GM21619 (cell line): ENCODE measurements at regions not wholly inside any gene's neighbourhood (a gene's known extent, or its start where the extent isn't known, plus 50 kb on each side); places are given as distances from the start of the nearest gene placed in this dataset.
A peak's percentile ranks its signal among the peaks of the same experiment; 100 is the strongest.
"Not testable (repeated sequence)": the region's sequence is repeated elsewhere in the genome, so short reads cannot be mapped to it uniquely, and the experiment has no call there.

Experiments used
- ATAC-seq: cut with Tn5 transposase; IDR thresholded peaks from one replicate; pipeline ENCODE4 v1.9.1; 2021; ENCODE audit not compliant: unreplicated experiment

- ATAC-seq, result no peak
Measured at GRCh38 chr4:81786766-81787165, 315.1 kb upstream of the RASGEF1B start.

GRCh38 chr4:81786063-81786763 lies 314.5 kb upstream of the RASGEF1B start:
- no peak for ATAC-seq

GRCh38 chr4:81785338-81785737 lies 313.6 kb upstream of the RASGEF1B start:
- ATAC-seq, result no peak

- ATAC-seq, result no peak
Measured at GRCh38 chr4:81783558-81783957, 311.9 kb upstream of the RASGEF1B start.

GRCh38 chr4:81781799-81782198 lies 310.1 kb upstream of the RASGEF1B start:
- ATAC-seq, result no peak

- not testable (repeated sequence) for ATAC-seq
Measured at GRCh38 chr4:81777718-81778117, 306.0 kb upstream of the RASGEF1B start.

- ATAC-seq, result no peak
Measured at GRCh38 chr4:81776794-81777193, 305.1 kb upstream of the RASGEF1B start.

GRCh38 chr4:81773557-81773956 lies 301.9 kb upstream of the RASGEF1B start:
- ATAC-seq, result no peak

GRCh38 chr4:81771721-81772120 lies 300.0 kb upstream of the RASGEF1B start:
- no peak for ATAC-seq

GRCh38 chr4:81769244-81769643 lies 297.5 kb upstream of the RASGEF1B start:
- ATAC-seq, result no peak

GRCh38 chr4:81758574-81759264 lies 287.0 kb upstream of the RASGEF1B start:
- ATAC-seq, result peak; percentile 38

- no peak for ATAC-seq
Measured at GRCh38 chr4:81757691-81758090, 286.0 kb upstream of the RASGEF1B start.

GRCh38 chr4:81756973-81757372 lies 285.3 kb upstream of the RASGEF1B start:
- peak; percentile 93 for ATAC-seq

GRCh38 chr4:81756042-81756441 lies 284.3 kb upstream of the RASGEF1B start:
- ATAC-seq, result no peak

- no peak for ATAC-seq
Measured at GRCh38 chr4:81754169-81754568, 282.5 kb upstream of the RASGEF1B start.

- no peak for ATAC-seq
Measured at GRCh38 chr4:81751531-81752289, 280.0 kb upstream of the RASGEF1B start.

GRCh38 chr4:81747242-81747930 lies 275.7 kb upstream of the RASGEF1B start:
- no peak for ATAC-seq

GRCh38 chr4:81746773-81747172 lies 275.1 kb upstream of the RASGEF1B start:
- ATAC-seq, result no peak

GRCh38 chr4:81746071-81746470 lies 274.4 kb upstream of the RASGEF1B start:
- ATAC-seq, result no peak

GRCh38 chr4:81745050-81745449 lies 273.3 kb upstream of the RASGEF1B start:
- no peak for ATAC-seq

GRCh38 chr4:81743731-81744435 lies 272.2 kb upstream of the RASGEF1B start:
- ATAC-seq, result no peak
